ENCODE measurements at regions not wholly inside any gene's neighbourhood (a gene's known extent, or its start where the extent isn't known, plus 50 kb on each side); places are given as distances from the start of the nearest gene placed in this dataset.

DNA sequence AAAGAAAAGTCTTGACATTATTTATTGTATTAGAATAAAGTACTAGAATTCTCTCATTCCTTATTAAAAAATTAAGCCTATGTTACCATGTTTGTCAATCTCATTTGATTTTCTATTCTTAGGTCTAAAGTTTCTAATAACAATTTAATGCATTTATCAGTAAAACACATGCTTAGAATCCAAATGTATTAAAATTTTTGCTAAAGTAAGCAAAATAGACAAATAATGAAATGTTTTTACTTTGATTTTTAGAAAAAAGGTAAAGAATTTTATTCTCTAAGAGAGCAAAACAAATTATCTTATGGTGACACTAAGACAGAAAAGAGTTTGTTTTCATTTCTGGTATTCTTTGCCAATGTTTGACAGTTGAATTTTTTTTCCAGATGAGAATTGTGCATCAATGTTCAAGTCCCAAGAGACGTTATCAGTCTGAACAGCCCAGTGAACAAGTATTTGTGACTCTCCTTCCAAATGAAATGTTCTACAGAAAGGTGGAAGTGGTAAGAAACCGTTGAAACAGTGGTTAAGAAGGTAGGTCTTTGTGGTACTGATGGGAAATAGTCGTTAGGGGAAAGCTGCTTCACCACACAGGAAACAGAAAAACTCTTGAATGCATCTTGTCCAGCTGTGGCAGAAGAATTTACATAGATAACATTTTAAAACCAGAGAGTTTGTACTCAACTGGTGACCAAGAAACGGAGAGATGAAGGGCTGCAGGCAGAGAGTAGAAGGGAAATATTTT, 402.5 kb downstream of the PTPRC start:
- DNase-seq (ENCODE audit: low spot score): peak; percentile 39
- TF ChIP-seq CTCF (IDR thresholded peaks at IDR 0.05; ENCODE audit: extremely low read depth, insufficient read depth, missing control alignments): no peak
- in situ Hi-C loops (cut with MboI; ENCODE audit: low pct_unique_long_range_greater_than_20kb, low sequenced_read_pairs, unreplicated experiment): no loop called here

GRCh38 chr1:199042193-199042592, 403.4 kb downstream of the PTPRC start:
- TF ChIP-seq CTCF (IDR thresholded peaks at IDR 0.05; ENCODE audit: extremely low read depth, insufficient read depth, missing control alignments): no peak
- in situ Hi-C loops (cut with MboI; ENCODE audit: low pct_unique_long_range_greater_than_20kb, low sequenced_read_pairs, unreplicated experiment): no loop called here
- DNase-seq (ENCODE audit: low spot score): no peak

DNA sequence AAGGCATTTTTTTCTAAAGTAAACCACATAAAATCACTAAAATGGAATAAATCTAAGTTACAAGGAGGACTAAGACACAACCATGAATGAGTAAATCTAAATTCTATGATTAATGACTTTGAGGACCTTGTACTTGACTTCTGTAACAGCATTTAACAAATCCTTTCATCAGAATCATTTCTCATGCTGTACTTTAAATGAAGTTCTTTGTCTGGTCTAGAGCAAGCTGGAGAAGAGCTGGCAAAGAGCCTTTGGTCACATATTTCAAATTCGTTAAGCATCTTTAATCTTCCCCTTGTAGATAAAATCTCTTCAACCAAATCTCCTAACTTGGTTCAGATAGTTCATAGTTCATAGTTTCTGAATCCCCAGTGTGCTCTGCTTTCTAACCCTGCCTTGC, 405.4 kb downstream of the PTPRC start:
- in situ Hi-C loops (cut with MboI; ENCODE audit: low pct_unique_long_range_greater_than_20kb, low sequenced_read_pairs, unreplicated experiment): no loop called here
- DNase-seq (ENCODE audit: low spot score): no peak
- no peak for TF ChIP-seq CTCF (IDR thresholded peaks at IDR 0.05; ENCODE audit: extremely low read depth, insufficient read depth, missing control alignments)

DNA sequence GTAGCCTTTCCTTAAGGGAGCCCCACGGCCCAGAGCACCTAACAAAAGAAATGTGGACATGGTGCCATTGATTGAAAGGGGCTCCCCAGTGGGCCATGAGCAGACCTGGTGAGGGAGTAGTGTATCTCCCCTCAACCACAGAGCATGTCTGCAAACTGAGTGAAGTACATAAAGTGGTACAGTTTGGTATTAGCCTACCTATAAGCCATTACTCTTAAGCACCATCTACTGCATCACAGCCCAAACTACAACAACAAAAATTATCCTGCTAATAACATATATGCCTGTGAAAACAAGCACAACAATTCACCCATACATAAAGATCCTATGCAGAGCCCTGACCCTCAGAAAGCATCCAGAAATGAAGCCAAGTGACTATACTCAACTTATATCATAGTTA, 407.8 kb downstream of the PTPRC start:
- no peak for DNase-seq (ENCODE audit: low spot score)
- TF ChIP-seq CTCF (IDR thresholded peaks at IDR 0.05; ENCODE audit: extremely low read depth, insufficient read depth, missing control alignments): no peak
- in situ Hi-C loops (cut with MboI; ENCODE audit: low pct_unique_long_range_greater_than_20kb, low sequenced_read_pairs, unreplicated experiment): no loop called here

DNA sequence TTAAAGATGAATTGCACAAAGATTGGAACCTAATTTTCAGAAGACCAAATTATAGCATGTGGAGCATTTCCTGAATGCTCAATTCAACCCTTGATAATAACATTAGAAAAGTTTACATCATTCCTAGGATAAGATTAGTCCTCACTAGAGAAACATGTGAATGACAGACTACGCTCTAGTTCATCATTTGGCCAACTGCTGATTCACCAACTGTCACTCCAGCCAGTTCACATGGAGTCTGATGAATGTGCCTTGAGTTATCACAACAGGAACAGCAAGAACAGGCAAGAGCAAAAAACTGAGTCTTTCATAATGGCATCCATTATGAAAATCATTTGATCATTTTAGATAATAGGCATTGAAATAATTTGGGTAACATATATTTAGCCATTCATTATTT, 415.9 kb downstream of the PTPRC start:
- no peak for DNase-seq (ENCODE audit: low spot score)
- in situ Hi-C loops (cut with MboI; ENCODE audit: low pct_unique_long_range_greater_than_20kb, low sequenced_read_pairs, unreplicated experiment): no loop called here
- TF ChIP-seq CTCF (IDR thresholded peaks at IDR 0.05; ENCODE audit: extremely low read depth, insufficient read depth, missing control alignments): no peak

DNA sequence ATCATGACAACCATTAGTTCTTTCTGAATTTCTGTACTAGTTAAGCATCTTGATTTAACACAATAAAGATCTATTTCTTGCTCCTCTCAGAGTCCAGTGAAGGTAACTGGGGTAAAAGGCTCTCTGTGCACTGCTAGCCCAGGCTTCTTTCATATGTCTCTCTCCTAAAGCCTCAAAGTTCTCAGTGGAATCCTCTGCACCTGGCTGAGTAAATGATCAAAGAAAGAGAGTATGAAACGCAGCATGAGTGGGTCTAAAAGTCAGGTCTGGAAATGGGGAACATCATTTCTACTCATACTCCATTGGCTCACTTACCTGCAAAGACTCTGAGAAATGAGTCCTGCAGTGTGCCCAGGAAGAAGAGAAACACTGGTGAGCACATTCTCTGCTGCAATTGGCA, 418.5 kb downstream of the PTPRC start:
- no peak for TF ChIP-seq CTCF (IDR thresholded peaks at IDR 0.05; ENCODE audit: extremely low read depth, insufficient read depth, missing control alignments)
- DNase-seq (ENCODE audit: low spot score): no peak
- in situ Hi-C loops (cut with MboI; ENCODE audit: low pct_unique_long_range_greater_than_20kb, low sequenced_read_pairs, unreplicated experiment): no loop called here

Measured in GM13977 (cell line).